ENCODE measurements at regions not wholly inside any gene's neighbourhood (a gene's known extent, or its start where the extent isn't known, plus 50 kb on each side); places are given as distances from the start of the nearest gene placed in this dataset.

GRCh38 chrX:2609431-2610238, 81.5 kb upstream of the CD99 start (continued):
- TF ChIP-seq, protein P1, sequence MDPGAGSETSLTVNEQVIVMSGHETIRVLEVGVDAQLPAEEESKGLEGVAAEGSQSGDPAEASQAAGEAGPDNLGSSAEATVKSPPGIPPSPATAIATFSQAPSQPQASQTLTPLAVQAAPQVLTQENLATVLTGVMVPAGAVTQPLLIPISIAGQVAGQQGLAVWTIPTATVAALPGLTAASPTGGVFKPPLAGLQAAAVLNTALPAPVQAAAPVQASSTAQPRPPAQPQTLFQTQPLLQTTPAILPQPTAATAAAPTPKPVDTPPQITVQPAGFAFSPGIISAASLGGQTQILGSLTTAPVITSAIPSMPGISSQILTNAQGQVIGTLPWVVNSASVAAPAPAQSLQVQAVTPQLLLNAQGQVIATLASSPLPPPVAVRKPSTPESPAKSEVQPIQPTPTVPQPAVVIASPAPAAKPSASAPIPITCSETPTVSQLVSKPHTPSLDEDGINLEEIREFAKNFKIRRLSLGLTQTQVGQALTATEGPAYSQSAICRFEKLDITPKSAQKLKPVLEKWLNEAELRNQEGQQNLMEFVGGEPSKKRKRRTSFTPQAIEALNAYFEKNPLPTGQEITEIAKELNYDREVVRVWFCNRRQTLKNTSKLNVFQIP (CRISPR knock-in tag; IDR thresholded peaks at IDR 0.05; ENCODE audit: borderline replicate concordance, low read depth): no peak

DNA sequence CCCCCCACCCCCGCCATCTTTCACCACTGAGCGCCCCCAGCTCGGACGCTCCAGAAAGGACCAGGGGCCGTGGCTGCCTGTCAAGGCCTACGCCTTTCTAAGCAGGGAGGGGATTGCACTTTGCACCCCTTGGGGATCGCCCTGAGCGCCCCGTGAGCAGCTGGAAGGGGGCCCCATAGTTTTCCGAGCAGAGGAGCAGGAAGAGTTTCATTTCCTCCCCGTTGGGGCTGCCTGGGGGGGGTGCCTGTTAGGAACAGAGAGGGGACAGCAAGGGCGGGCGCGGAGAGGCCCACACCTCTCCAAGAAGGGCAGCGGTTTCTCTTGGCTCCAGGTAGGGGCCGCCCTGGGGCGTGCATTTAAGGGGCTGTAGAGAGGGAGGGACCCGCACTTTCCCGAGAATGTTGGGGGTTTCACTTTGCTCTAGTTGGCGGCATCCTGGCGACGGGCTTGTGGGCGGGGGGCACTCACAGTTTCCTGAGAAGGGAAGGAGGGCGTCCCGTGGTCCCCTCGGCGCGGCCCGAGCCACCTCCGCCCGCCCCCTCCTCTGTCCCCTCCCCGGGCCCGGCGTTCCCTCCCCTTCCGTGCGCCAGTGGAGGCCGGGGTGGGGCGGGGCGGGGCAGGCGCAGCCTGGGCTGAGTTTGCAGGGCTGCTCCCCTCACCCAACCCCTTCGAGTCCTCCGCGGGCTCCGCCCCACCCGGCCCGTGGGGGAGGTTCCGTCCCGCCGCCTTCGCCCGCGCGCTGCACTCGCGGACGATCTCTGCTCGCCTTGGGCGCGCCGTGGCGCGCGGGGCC, 82.3 kb upstream of the CD99 start:
- TF ChIP-seq PATZ1 (CRISPR knock-in tag; IDR thresholded peaks at IDR 0.05; ENCODE audit: borderline replicate concordance): no peak; the same call in 1 of the 2 replicates
- TF ChIP-seq TCF4 (CRISPR knock-in tag; IDR thresholded peaks at IDR 0.05; ENCODE audit: borderline replicate concordance): no peak
- TF ChIP-seq ZC3H10 (CRISPR knock-in tag; IDR thresholded peaks at IDR 0.05): no peak
- TF ChIP-seq ZNF70 (CRISPR knock-in tag; IDR thresholded peaks at IDR 0.05): no peak
- no peak for TF ChIP-seq GLIS3 (CRISPR knock-in tag; IDR thresholded peaks at IDR 0.05)
- TF ChIP-seq CSDC2 (CRISPR knock-in tag; IDR thresholded peaks at IDR 0.05): no peak
- no peak for TF ChIP-seq ZNF8 (CRISPR knock-in tag; IDR thresholded peaks at IDR 0.05)
- no peak for TF ChIP-seq ZFP3 (CRISPR knock-in tag; IDR thresholded peaks at IDR 0.05)
- TF ChIP-seq TSHZ2 (CRISPR knock-in tag; IDR thresholded peaks at IDR 0.05): no peak
- no peak for TF ChIP-seq ISL1 (CRISPR knock-in tag; IDR thresholded peaks at IDR 0.05)
- ATAC-seq: peak; percentile 94

- no peak for TF ChIP-seq TCF4 (CRISPR knock-in tag; IDR thresholded peaks at IDR 0.05; ENCODE audit: borderline replicate concordance)
- no peak for ATAC-seq
Observed at GRCh38 chrX:2607113-2607512, 84.0 kb upstream of the CD99 start.

GRCh38 chrX:2600564-2600963, 90.5 kb upstream of the CD99 start:
- TF ChIP-seq SNAI2 (CRISPR knock-in tag; IDR thresholded peaks at IDR 0.05): no peak
- TF ChIP-seq RARB (CRISPR knock-in tag; IDR thresholded peaks at IDR 0.05): no peak
- TF ChIP-seq ZNF70 (CRISPR knock-in tag; IDR thresholded peaks at IDR 0.05): no peak
- no peak for TF ChIP-seq ISL1 (CRISPR knock-in tag; IDR thresholded peaks at IDR 0.05)
- TF ChIP-seq, protein P2, sequence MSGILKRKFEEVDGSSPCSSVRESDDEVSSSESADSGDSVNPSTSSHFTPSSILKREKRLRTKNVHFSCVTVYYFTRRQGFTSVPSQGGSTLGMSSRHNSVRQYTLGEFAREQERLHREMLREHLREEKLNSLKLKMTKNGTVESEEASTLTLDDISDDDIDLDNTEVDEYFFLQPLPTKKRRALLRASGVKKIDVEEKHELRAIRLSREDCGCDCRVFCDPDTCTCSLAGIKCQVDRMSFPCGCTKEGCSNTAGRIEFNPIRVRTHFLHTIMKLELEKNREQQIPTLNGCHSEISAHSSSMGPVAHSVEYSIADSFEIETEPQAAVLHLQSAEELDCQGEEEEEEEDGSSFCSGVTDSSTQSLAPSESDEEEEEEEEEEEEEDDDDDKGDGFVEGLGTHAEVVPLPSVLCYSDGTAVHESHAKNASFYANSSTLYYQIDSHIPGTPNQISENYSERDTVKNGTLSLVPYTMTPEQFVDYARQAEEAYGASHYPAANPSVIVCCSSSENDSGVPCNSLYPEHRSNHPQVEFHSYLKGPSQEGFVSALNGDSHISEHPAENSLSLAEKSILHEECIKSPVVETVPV (CRISPR knock-in tag; IDR thresholded peaks at IDR 0.05): no peak
- TF ChIP-seq, protein P1 (CRISPR knock-in tag; IDR thresholded peaks at IDR 0.05; ENCODE audit: borderline replicate concordance, low read depth): no peak
- TF ChIP-seq ZFP30 (CRISPR knock-in tag; IDR thresholded peaks at IDR 0.05): no peak
- no peak for TF ChIP-seq TSHZ2 (CRISPR knock-in tag; IDR thresholded peaks at IDR 0.05)
- TF ChIP-seq TCF4 (CRISPR knock-in tag; IDR thresholded peaks at IDR 0.05; ENCODE audit: borderline replicate concordance): no peak
- TF ChIP-seq ZC3H10 (CRISPR knock-in tag; IDR thresholded peaks at IDR 0.05): no peak
- no peak for TF ChIP-seq ZFP3 (CRISPR knock-in tag; IDR thresholded peaks at IDR 0.05)
- no peak for TF ChIP-seq GLIS3 (CRISPR knock-in tag; IDR thresholded peaks at IDR 0.05)
- no peak for TF ChIP-seq PPARA (CRISPR knock-in tag; IDR thresholded peaks at IDR 0.05; ENCODE audit: borderline replicate concordance)
- TF ChIP-seq ARNTL (CRISPR knock-in tag; IDR thresholded peaks at IDR 0.05; ENCODE audit: borderline replicate concordance, low read depth): no peak

More at GRCh38 chrX:2600564-2600963, 90.5 kb upstream of the CD99 start:
- no peak for ATAC-seq
